Rectal smooth muscle tissue (tissue), 1 donor: ENCODE measurements at regions not wholly inside any gene's neighbourhood (a gene's known extent, or its start where the extent isn't known, plus 50 kb on each side); places are given as distances from the start of the nearest gene placed in this dataset.

Experiments used
- H3K27ac ChIP-seq: one replicate; pipeline ENCODE4 v1.7.0; 2013; ENCODE audit warnings: low read depth, low read length, inconsistent platforms
- H3K27me3 ChIP-seq: one replicate; pipeline ENCODE4 v1.7.0; 2013; ENCODE audit warnings: low read length; ENCODE audit not compliant: control insufficient read depth, insufficient read depth
- H3K36me3 ChIP-seq: one replicate; pipeline ENCODE4 v1.7.0; 2013; ENCODE audit warnings: low read length; ENCODE audit not compliant: control insufficient read depth, insufficient read depth
- H3K4me1 ChIP-seq: one replicate; pipeline ENCODE4 v1.7.0; 2013; ENCODE audit warnings: low read length; ENCODE audit not compliant: control insufficient read depth, insufficient read depth
- H3K4me3 ChIP-seq: one replicate; pipeline ENCODE4 v1.7.0; 2013; ENCODE audit warnings: low read length
- H3K9ac ChIP-seq: one replicate; pipeline ENCODE4 v1.7.0; 2013; ENCODE audit warnings: low read length

GRCh38 chr1:172979828-172980227 lies 70.9 kb downstream of the TNFSF18 start:
- H3K27me3 ChIP-seq, result no peaks in the 10 kb centered on the region
- H3K36me3 ChIP-seq, result no peaks in the 10 kb centered on the region
- H3K27ac ChIP-seq, result no peak overlapping the region
- no peak overlapping the region for H3K4me3 ChIP-seq
- H3K9ac ChIP-seq, result no peak overlapping the region
- no peaks in the 10 kb centered on the region for H3K4me1 ChIP-seq

- no peaks in the 10 kb centered on the region for H3K4me1 ChIP-seq
- no peak overlapping the region for H3K27ac ChIP-seq
- no peaks in the 10 kb centered on the region for H3K36me3 ChIP-seq
- no peak overlapping the region for H3K4me3 ChIP-seq
- no peaks in the 10 kb centered on the region for H3K27me3 ChIP-seq
- H3K9ac ChIP-seq, result no peak overlapping the region
Measured at GRCh38 chr1:172980456-172980855, 70.3 kb downstream of the TNFSF18 start.

- Histone ChIP-seq H3K36me3 (no peaks in the 10 kb centered on the region), H3K4me3 (no peak overlapping the region), H3K27ac (no peak overlapping the region), H3K27me3 (no peaks in the 10 kb centered on the region), H3K4me1 (no peaks in the 10 kb centered on the region), H3K9ac (no peak overlapping the region)
Measured at GRCh38 chr1:172980971-172981370, 69.8 kb downstream of the TNFSF18 start.
